Suppressor macrophage (primary cell): ENCODE measurements at regions not wholly inside any gene's neighbourhood (a gene's known extent, or its start where the extent isn't known, plus 50 kb on each side); places are given as distances from the start of the nearest gene placed in this dataset.

Experiments
- DNase-seq, 4 experiments: peaks; one replicate each; pipeline ENCODE4 v3.0.0-alpha.2; 2020 to 2022

DNA sequence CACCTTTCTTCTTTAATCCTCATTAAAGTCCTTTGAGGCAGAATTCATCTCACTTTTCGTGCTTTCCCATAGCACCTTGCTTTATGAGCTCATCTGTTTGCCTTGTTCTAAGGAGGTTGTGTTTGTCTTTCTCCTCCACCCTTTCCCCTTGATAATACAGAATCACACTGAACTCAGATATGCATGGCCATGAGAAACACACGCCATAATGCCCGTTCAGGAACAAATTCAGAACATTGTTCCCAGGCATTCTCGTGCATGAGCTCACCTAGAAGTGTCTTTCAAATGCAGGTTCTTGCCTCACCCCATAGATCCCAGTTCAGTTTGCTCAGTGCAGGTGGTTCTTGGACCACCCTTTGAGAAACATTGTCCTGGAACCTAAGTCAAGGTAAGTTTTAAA, 71.1 kb downstream of the TMEM114 start:
- no peak for DNase-seq

DNA sequence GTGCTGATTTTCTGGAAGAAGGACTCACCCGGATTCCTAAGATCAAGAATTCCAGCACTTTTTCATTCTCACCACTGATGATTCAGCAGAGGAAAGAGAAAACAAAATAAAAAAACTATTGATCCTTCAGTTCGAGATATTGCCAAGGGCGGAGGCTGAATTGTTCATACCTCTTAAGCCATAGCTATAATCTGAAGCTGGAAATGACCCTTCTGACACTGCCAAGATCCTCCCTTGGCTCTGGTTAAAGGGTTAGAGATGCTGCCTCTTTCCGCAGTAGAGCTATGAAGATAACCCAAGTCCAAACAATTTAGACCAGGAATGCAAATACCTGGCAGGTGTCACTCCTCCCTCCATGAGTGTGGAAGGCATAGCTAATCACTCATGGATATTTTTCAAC, 73.0 kb downstream of the TMEM114 start:
- DNase-seq, result no peak

DNA sequence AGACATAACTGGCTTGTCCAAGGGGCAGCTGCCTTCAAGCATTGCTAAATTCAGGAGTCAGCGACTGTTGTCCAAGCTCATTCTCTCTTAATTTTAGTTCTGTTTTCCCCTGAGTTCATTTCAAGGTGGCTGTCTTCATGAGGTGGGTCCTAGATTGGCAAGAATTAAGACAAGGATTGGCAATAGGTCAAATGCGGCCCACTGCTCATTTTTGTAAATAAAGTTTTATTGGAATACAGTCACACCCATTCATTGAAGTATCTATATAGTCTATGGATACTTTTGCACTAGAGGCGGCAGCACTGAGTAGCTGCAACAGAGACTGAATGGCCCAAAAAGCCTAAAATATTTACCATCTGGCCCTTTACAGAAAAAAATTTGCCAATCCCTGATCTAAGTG, 73.8 kb downstream of the TMEM114 start:
- DNase-seq, result no peak

DNA sequence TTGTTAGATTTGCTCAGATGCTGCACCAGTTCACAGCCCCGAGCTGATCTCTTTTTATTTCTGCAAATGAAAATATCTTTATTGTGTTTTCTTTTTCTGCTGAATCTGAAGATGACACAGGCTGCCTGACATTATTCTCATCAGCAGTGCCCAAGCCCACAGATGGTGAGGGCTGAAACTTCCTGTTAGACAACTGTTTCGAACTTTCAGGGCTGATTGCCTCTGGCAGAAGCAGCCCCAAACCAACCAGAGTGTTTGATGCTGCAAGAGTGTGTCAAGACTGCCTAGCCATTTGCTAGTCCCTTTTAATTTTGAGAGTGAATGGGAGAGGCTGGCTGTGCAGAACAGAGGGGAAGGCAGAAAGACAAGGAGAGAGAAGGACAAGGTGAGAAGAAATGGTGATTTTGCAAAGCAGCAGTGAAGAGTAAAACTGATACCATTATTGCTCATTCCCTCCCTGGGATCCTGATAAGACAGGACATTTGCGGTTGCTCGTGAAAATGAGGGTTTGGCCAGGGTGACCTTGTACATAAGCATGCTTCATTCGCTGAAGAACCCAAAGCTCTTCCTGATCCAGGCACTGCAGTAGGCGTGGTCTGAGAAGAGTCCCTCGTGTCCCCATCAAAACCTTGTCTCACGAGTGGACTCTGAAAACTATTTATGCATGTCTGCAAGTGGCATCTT, 77.2 kb downstream of the TMEM114 start:
- no peak for DNase-seq

DNA sequence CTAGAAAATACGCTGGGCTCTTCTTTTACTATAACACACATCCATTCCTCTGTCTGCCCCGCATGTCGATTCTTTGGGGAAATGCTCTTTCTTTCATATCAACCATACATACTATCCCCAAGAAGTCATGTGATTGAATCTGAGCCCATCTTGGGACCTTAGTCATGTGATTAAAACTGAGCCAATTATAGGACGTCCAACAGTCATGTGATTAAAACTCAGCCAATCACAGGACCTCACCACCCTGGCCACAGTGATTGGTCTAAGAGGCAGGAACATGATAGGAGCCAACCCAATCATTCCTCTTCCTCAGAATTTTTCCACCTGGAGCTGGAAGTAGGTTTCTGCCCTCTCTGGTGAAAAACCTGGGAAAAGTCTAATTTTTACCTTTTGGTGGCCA, 78.8 kb downstream of the TMEM114 start:
- no peak for DNase-seq

DNA sequence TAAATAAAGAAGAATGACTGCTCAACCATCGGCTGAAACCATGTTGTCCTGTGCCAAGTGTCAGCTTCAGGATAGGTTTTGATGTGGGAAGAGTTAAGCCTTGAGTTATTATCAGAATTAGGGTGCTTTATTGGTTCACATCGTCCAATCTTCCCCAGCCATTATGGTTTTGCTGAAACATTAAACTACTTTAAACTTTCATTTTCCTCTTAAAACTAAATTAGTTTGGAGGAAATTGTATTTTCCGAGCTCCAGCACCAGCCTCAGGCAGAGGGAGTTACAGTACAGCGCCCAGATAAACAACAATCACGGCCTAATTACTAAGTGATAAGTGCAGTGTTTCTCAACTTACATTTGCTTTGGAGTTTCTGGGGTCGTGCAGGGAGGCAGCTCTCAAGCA, 80.2 kb downstream of the TMEM114 start:
- DNase-seq, result no peak

DNA sequence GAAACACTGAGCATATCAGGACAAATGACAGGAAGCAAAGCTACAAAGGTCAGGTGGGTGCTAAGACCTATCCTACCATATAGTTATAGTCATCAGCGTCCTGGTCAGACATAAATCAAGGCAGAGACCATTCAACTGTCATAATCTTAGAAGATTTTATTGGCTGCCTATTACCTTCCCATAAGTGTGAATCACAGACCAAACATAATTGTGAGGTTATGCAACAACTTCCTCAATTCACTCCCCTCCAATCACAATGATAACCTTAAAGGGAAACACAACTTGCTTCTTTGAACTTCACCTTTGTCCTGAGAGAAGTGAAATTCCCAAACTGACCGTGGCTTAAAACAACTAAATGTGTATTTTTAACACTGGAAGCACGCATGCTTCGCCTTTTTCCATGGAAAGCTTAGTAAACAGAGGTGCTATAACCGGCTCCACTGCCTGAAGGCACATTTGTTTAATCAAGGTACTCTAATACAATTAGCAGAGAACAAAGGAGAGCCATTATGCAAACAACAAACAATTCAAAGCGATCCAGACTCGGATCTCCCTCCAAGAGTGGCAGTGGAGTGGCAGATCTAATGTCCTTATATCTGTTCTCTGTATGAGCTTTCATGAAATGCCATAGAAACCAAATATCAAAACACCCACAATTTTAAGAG, 84.9 kb downstream of the TMEM114 start:
- peak in 2 of 4 experiments; percentile 12 to 28 for DNase-seq

DNA sequence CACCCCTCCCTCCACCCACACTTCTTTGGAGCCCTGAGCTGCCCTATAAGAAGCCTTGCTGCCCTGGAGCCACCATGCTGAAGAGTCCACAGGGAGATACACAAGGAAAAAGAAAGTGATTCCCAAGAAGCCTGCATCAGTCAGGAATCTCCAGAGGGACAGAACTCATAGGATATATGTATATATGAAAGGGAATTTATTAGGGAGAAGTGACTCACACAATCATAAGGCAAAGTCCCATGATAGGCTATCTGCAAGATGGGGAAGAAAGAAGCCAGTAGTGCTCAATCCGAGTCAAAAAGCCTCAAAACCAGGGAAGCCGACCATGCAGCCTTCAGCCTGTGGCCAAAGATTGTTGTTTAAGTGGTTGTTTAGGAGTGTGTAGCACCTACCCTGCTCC, 87.9 kb downstream of the TMEM114 start:
- peak in 1 of 4 experiments; percentile 7 for DNase-seq

DNA sequence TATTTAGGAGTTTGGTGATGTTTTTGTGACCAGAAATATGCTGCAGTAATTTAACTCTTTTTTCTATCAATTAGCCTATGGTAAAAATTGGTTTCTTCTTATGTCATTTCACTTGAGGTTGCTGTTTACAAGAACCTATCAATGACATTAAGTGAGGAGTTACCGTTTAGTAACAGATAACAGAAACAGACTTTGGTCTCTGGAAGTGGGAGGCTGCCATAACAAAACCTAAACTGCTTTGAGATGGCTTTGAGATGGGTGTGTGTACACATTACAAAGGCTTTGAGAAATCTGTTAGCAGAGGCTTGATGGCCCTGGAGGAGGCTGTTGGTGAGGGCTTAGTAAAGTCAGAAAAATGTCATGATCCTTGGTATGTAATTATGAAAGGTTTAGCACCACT, 90.0 kb downstream of the TMEM114 start:
- DNase-seq, result no peak

DNA sequence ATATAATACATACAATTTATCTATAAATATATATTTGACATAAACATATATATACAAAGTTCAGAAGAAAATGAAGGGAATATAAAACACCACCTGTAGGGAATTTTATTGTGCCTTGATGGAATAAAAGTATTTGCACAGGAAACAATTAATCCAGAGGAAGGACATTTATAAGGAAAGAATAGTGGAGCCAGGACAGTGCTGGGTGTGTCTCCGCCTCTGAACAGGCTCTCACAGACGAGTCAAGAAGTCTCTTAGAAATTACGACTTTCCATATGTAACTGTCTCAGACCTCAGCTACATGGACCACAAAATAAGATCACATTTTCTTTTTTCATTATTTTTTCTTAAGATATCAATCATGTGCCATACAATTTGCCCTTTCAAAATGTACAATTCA, 93.9 kb downstream of the TMEM114 start:
- no peak for DNase-seq

DNA sequence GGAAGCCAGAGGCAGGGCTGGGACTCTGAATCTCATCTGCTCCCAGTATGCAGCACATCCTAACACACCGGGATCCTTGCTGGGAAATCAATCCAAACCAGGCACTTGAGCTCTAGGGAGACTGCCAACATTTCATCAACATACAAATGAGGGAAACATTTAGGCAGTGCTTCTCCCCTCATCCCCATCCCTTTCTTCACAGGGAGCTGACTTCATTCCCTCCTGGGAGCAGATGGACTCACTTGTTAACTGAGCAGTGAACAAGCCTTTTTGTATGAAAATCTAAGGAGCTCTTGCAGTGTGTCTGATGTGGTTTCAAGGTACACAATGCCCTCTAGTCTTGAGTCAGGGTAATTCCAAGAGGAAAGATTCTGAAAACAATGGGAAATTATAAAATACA, 96.3 kb downstream of the TMEM114 start:
- DNase-seq, result no peak

DNA sequence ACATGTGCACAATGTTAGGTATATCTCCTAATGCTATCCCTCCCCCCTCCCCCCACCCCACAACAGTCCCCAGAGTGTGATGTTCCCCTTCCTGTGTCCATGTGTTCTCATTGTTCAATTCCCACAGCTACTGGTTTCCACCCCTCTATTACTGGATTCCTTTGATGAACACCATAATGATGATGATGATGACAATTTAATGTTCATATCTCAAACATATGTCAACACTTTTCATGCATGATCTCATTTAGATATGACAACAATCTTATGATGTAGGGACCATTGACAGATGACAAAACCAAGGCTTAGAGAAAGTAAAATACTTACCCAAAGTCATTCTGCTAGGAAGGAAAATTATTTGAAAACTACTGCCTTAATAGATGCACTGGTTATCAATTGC, 97.6 kb downstream of the TMEM114 start:
- no peak for DNase-seq

DNA sequence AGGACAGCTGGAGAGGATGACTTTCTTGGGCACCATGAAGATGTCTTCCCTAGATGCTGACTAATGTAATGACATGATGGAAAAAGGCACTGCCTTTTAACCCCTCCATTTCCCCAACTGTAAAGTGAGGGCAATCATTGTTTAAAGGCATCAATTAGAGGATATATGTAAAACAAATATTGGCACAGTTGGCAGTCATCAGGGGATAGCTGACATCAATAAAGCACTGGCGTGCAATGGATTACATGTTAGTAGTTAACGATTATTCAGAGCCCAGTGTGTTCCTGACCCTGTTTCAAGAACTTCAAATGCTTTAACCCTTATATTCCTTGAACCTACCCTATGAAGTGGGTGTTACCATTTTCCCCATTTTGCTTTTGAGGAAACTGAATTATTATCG, 100.7 kb downstream of the TMEM114 start:
- no peak for DNase-seq

DNA sequence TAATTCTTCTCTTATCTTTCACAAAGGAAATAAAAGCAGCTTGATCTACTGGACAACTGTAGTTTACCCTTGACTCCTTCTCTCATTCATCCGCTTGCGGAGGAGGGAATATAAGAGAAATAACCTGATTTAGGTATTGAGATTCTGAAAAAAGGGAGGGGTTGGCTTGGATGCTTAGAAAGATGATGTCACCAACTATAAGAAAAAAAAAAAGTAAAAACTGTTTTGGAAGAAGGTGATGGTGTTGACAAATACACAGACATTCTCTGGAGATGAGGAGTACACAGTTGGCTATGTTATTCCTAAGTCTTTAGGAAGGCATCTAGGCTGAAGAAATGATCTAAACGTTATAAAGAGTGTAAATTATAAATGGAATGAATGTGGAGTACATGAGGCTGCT, 103.3 kb downstream of the TMEM114 start:
- DNase-seq, result no peak

DNA sequence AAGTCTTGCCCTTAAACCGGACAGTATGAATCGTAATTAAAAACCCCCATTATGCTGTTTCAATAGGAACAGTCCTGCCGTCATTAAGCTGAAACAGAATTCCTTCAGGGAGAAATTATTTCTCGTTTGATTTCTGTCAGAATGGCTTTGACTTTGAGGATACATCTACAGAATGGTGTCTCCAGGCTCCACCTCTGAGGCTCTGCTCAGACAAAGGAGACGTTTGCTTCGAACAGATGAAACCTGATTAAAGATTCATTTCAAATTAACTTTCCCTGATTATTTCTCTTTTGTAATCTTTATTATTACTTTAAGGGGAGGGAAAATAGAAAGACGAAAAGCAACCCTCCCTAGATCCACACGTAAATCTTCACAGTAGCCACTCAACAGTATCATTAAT, 106.9 kb downstream of the TMEM114 start:
- DNase-seq, result no peak

DNA sequence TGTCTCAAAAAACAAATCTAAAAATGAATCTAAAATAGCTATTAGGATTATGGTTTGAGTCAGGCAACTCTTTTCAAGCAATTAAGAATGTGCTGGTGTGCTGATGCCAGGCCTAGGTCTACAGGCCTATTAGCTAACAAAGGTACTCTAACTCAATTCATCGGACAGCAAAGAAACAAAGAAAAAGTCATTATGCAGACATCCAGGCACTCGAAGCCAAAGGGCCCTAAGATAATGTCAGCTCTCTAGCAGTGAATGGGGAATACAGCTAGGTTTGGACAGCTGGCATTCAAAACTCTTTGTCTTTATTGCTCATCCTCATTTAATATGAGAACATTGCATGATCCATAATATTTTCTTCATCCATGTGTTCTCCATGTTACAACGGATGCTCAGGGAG, 108.5 kb downstream of the TMEM114 start:
- DNase-seq, result no peak

DNA sequence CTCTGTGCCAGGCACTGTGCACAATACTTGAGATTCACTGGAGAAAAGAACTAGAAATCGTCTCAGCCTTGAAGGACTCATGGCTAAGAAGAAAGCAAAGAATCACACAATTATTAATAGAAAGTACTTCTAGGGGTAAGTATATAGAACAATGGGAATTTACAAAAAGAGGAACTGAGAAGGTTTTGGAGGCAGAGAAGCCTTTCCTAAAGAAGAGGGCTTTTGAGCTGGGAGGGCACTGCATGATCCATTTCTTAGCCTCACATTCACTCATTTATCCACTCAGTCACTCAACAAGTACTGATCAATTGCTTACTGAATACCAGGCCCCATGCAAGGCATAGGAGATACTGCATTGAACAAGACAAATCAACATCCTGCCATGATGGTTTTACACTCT, 113.5 kb downstream of the TMEM114 start:
- no peak for DNase-seq

DNA sequence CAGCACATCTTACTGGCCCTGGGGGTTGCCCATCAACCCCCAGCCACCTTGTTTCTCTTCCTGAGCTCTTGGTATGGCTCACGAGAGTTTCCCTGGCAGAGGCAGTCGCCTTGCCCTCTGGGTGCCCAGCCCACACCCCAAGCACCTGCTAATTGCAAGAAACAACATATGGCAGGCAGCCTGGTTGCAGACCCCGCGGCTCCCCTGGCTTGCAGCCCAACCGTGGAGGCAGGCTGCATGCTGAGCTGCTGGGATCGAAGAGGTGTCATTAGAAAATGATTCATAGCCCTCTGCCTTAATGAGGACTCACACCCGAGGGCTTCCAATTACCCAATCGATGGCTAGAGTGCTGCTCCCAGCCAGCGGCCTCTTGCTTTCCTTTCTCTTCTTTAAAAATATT, 115.7 kb downstream of the TMEM114 start:
- no peak for DNase-seq

DNA sequence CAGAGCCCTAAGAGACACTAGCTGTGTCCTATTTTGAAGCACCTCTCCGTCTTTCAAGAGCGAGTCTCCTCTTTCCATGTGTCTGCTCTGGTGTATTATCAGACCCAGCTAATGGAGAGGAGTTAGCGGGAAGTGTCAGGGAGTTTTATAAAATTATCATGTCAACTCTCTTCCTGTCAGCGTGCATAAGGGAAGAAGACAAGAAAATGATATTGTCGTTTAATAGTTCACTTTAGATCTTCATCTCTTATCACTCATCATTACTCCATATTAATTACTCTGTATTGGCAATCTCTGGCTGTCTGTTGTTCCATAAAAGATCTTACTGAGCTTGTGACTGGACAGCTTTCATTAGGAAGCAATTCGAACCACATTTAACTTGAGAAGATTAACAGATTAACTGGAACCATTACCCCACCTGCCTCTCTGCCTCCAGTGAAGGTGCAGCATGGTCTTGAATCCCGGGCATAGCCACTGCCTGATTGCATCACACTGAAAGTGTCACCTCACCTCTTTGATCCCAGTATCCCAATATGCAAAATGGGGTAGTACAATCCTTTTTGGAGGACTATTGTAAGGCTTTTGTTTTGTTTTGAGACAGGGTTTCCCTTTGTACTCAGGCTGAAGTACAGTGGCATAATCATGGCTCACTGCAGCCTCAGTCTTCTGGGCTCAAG, 121.1 kb downstream of the TMEM114 start:
- DNase-seq, result no peak

DNA sequence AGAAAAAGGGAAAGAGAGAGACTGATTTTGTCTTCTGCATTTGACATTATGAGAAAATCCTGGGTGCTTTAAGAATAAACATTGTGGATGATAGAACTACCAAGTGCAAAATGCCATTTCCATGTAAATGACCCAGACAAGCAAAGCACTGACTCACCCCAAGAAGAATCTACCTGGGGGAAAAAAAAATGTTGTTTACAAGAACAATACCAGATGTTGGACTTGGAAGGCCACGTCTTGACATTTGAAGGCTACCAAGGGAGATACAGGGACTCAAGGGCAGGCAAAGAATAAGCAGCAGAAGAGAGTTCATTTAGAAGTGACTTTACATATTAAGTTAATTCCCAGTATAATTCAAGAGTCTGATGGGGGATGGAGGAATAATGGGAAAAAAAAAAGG, 125.3 kb downstream of the TMEM114 start:
- no peak for DNase-seq

DNA sequence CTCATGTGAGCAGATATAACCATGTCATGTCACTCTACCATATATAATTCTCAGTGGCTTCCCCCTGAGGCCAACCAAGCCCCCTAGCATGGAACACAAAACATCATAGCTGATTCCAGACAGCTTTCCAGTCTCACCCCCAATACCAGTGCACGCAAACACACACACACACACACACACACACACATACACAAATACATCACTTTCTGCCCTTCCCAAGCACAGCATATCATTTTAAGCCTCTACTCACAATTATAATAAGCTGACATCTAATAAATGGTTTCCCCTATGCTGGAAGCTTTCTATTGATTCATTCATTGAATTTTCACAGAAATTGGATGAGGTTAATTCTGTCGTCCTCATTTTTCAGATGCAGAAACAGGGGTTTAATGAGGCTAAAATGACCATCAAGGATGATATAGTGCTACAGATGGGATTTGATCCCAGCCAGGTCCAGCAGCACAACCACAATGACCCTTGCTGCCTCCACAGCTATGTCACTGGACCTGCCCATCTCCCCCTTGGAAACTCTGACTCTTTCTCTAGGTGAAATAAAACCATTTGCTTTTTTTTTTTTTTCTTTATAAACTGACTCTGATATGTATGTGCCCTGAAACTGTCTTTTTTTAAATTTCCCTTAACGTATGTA, 131.1 kb downstream of the TMEM114 start:
- DNase-seq, result no peak

DNA sequence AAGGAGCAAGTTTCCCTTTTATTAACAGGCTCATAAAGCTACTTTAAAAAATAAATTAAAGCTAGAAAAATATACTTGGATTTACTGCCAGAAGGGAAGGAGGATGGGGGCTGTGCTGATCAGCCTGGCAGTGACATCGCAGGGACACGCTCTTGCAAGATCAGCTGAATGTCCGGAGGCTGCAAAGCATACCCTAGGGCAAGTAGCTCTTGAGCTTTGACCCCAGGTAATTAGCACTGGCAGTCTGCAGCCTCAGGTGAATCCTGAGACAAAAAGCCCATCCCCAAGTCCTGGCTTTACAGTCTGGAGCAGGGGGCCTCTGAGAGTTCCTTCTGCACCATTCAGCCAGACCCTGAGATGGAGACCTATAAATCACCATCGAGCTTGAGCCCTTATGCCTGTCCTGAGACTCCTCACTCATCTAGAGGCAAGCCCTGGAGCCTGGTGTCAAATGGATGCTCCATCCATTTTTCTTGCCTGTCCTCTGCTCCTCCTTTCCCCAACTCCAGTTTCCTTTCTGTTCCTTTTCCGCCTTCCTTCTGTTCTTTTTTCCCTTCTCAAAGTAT, 131.7 kb downstream of the TMEM114 start:
- DNase-seq, result no peak

DNA sequence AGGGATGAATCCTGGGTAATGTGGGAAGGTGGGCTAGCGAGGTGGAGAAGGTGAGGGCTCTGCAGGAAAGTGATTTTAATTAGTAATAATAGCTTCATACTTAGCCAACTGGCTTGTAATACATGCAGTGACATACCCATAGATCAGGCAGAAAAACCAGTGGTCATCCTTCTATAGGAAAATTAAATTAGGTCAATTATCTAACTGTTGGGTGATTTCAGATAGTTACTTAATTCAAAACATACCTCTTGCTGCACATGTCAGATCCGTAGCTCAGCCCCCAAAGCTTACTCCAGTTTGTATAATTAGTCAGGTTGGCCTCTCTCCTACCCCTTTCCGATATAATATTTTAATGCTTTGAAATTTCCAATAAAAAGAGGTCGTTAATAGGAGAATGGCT, 137.0 kb downstream of the TMEM114 start:
- DNase-seq, result no peak
